ENCODE measurements at regions not wholly inside any gene's neighbourhood (a gene's known extent, or its start where the extent isn't known, plus 50 kb on each side); places are given as distances from the start of the nearest gene placed in this dataset.
"Not testable (repeated sequence)": the region's sequence is repeated elsewhere in the genome, so short reads cannot be mapped to it uniquely, and the experiment has no call there.

GRCh38 chr9:71509054-71509453 lies 259.3 kb downstream of the CEMIP2 start:
- no peak overlapping the region for H3K4me3 ChIP-seq
- no peak overlapping the region for H3K27ac ChIP-seq
- TF ChIP-seq POLR2A (IDR thresholded peaks at IDR 0.05) (no peak), CTCF (IDR thresholded peaks at IDR 0.05) (no peak)
- no peaks in the 10 kb centered on the region for H3K36me3 ChIP-seq
- H3K9me3 ChIP-seq = no peaks in the 10 kb centered on the region
- DNase-seq = no peak
- H3K27me3 ChIP-seq = no peaks in the 10 kb centered on the region
- peaks cover 0 to 17% (median 0%) of the 10 kb centered on the region in 4 donors for H3K4me1 ChIP-seq

GRCh38 chr9:71508141-71508540 lies 260.2 kb downstream of the CEMIP2 start:
- H3K27ac ChIP-seq, H3K27me3 ChIP-seq, H3K36me3 ChIP-seq, H3K9me3 ChIP-seq, H3K4me3 ChIP-seq, DNase-seq: not testable (repeated sequence)
- H3K4me1 ChIP-seq = peaks cover 0 to 17% (median 0%) of the 10 kb centered on the region in 4 donors

- H3K27me3 ChIP-seq = no peaks in the 10 kb centered on the region
- H3K36me3 ChIP-seq = no peaks in the 10 kb centered on the region
- TF ChIP-seq CTCF (IDR thresholded peaks at IDR 0.05) = no peak
- no peak for TF ChIP-seq POLR2A (IDR thresholded peaks at IDR 0.05)
- H3K4me1 ChIP-seq = peaks cover 0 to 17% (median 0%) of the 10 kb centered on the region in 4 donors
- no peak overlapping the region for H3K27ac ChIP-seq
- H3K9me3 ChIP-seq = no peaks in the 10 kb centered on the region
- peak in 1 of 3 donors; percentile 66 for DNase-seq
- no peak overlapping the region for H3K4me3 ChIP-seq
These were observed 261.5 kb downstream of the CEMIP2 start for GRCh38 chr9:71506821-71507220.

DNA sequence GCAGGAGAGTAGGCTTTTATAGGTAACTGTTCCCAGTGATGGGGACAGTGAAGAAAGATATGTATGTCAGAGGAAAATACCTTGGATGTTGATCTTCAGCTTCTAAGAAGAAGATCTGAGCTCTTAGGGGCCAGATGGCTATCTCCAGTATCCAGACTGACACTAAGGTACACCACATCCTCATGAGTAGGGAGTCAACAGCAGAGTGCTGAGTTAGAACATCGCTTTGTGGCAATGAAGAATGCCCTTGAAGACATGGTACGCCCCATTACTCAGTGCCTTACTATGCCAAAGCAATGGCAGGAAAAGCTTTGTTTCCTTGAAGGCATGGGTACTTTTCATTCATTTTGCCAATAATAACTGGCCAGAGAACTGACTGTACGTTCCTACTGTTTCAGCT lies 263.7 kb downstream of the CEMIP2 start:
- no peaks in the 10 kb centered on the region for H3K36me3 ChIP-seq
- TF ChIP-seq POLR2A (IDR thresholded peaks at IDR 0.05) (no peak), CTCF (IDR thresholded peaks at IDR 0.05) (no peak)
- H3K4me3 ChIP-seq = no peak overlapping the region
- H3K27me3 ChIP-seq = no peaks in the 10 kb centered on the region
- no peak for DNase-seq
- no peak overlapping the region for H3K27ac ChIP-seq
- H3K4me1 ChIP-seq = peaks cover 0 to 17% (median 0%) of the 10 kb centered on the region in 4 donors
- no peaks in the 10 kb centered on the region for H3K9me3 ChIP-seq

DNA sequence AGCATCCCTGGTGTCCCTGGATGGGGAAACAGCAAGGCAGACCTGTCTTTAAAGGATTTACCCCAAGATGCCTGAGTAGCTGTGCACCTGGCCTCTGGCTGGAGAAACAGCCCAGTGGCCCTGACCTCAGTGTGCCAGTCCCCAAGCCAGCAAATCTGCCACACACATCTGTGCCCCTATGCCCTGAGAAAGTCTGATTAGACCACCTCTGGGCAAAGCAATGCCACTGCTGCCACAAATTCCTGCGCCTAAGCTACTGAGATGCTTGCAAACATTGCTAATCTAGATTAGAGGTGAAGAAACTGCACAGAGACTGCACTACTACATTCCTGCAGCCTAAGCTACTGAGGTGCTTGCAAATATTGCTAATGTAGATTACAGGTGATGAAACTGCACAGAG lies 269.6 kb downstream of the CEMIP2 start:
- Histone ChIP-seq H3K4me3 (no peak overlapping the region), H3K9me3 (no peaks in the 10 kb centered on the region), H3K27me3 (no peaks in the 10 kb centered on the region), H3K27ac (no peak overlapping the region), H3K36me3 (no peaks in the 10 kb centered on the region), H3K4me1 (no peaks in the 10 kb centered on the region)
- TF ChIP-seq CTCF (IDR thresholded peaks at IDR 0.05) = no peak
- TF ChIP-seq POLR2A (IDR thresholded peaks at IDR 0.05) = no peak
- no peak for DNase-seq

DNA sequence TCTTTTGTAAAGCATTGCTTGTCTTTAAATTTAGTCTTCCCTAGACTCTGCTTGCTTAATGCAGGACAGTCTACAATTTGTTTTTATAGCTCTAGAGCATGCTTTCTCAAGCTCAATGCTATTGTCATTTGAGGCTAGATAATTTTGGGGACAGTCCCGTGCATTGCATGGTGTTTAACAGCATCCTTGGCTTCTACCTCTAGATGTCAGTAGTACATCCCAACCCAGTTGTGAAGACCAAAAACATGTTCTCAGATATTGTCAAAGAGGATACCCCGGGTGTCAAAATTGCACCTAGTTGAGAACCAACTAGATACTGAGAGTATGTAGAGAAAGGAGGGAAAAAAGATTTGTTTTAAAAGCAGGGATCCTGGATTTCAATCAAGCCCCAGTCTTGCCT lies 277.5 kb downstream of the CEMIP2 start:
- no peaks in the 10 kb centered on the region for H3K36me3 ChIP-seq
- peak in 4 of 6 experiments; percentile 15 to 45 (median 28) for TF ChIP-seq CTCF (IDR thresholded peaks at IDR 0.05)
- no peak for TF ChIP-seq POLR2A (IDR thresholded peaks at IDR 0.05)
- no peaks in the 10 kb centered on the region for H3K27me3 ChIP-seq
- DNase-seq = no peak
- no peaks in the 10 kb centered on the region for H3K4me1 ChIP-seq
- H3K4me3 ChIP-seq = no peak overlapping the region
- H3K27ac ChIP-seq = no peak overlapping the region
- no peaks in the 10 kb centered on the region for H3K9me3 ChIP-seq

Measured in Peyer's patch (tissue), 4 donors.